Astrocyte of the spinal cord (primary cell): ENCODE measurements at regions not wholly inside any gene's neighbourhood (a gene's known extent, or its start where the extent isn't known, plus 50 kb on each side); places are given as distances from the start of the nearest gene placed in this dataset.

ENCODE experiments used
- DNase-seq: peaks from one replicate; pipeline ENCODE4 v3.0.0; 2011; ENCODE audit warnings: low read depth, low spot score
- H3K4me3 ChIP-seq: 2 replicates; pipeline ENCODE4 v1.5.1; 2011; ENCODE audit warnings: low read depth, mild to moderate bottlenecking, low read length, moderate library complexity
- CTCF ChIP-seq: IDR thresholded peaks from 2 replicates; pipeline ENCODE4 v1.5.1; 2012; ENCODE audit warnings: low read depth, mild to moderate bottlenecking, low read length, inconsistent platforms
- in situ Hi-C: cut with HindIII; loops from 2 replicates; pipeline ENCODE4 v1.10.0; 2017; ENCODE audit warnings: low sequenced_read_pairs

GRCh38 chr11:101279728-101280127, 150.1 kb upstream of the PGR start:
- no peak for DNase-seq
- in situ Hi-C loops: no loop called here
- no peak overlapping the region for H3K4me3 ChIP-seq
- no peak for TF ChIP-seq CTCF

- TF ChIP-seq CTCF: no peak
- H3K4me3 ChIP-seq: no peak overlapping the region
- no peak for DNase-seq
- in situ Hi-C loops: no loop called here
These were observed 148.7 kb upstream of the PGR start for GRCh38 chr11:101278286-101278685.

- DNase-seq: no peak
- no peak overlapping the region for H3K4me3 ChIP-seq
- in situ Hi-C loops: no loop called here
- TF ChIP-seq CTCF: no peak
These were observed 147.4 kb upstream of the PGR start for GRCh38 chr11:101277036-101277435.

GRCh38 chr11:101269990-101270660, 140.5 kb upstream of the PGR start:
- no peak for TF ChIP-seq CTCF
- H3K4me3 ChIP-seq: no peak overlapping the region
- no peak for DNase-seq
- in situ Hi-C loops: no loop called here

- H3K4me3 ChIP-seq: no peak overlapping the region
- in situ Hi-C loops: no loop called here
- DNase-seq: no peak
- TF ChIP-seq CTCF: no peak
These were observed 139.8 kb upstream of the PGR start for GRCh38 chr11:101269390-101269789.

GRCh38 chr11:101267654-101268053, 138.0 kb upstream of the PGR start:
- TF ChIP-seq CTCF: no peak
- no peak overlapping the region for H3K4me3 ChIP-seq
- DNase-seq: no peak
- in situ Hi-C loops: no loop called here
